Muscle layer of duodenum (tissue), 2 donors: ENCODE measurements at regions not wholly inside any gene's neighbourhood (a gene's known extent, or its start where the extent isn't known, plus 50 kb on each side); places are given as distances from the start of the nearest gene placed in this dataset.

Experiments used
- H3K27ac ChIP-seq: one replicate; pipeline ENCODE4 v1.7.0; 2013; ENCODE audit warnings: mild to moderate bottlenecking, low read length
- H3K27me3 ChIP-seq: one replicate; pipeline ENCODE4 v1.7.0; 2013; ENCODE audit warnings: low read depth, mild to moderate bottlenecking, control low read depth, low read length
- H3K36me3 ChIP-seq, 2 donors: one replicate each; pipeline ENCODE4 v1.7.0; 2013; ENCODE audit warnings: low read length in 2 of 2, control low read depth in 1 of 2, mild to moderate bottlenecking in 1 of 2; ENCODE audit not compliant: insufficient read depth in 2 of 2, control insufficient read depth in 1 of 2
- H3K4me1 ChIP-seq, 2 donors: one replicate each; pipeline ENCODE4 v1.7.0; 2013; ENCODE audit warnings: low read length in 2 of 2, mild to moderate bottlenecking in 2 of 2, control low read depth in 1 of 2, moderate library complexity in 1 of 2; ENCODE audit not compliant: insufficient read depth in 2 of 2, control insufficient read depth in 1 of 2
- H3K4me3 ChIP-seq, 2 donors: one replicate each; pipeline ENCODE4 v1.7.0; 2013; ENCODE audit warnings: low read length in 2 of 2, low read depth in 1 of 2, mild to moderate bottlenecking in 1 of 2
- H3K9me3 ChIP-seq, 2 donors: one replicate each; pipeline ENCODE4 v1.7.0; 2013; ENCODE audit warnings: low read length in 2 of 2, control low read depth in 1 of 2, mild to moderate bottlenecking in 1 of 2; ENCODE audit not compliant: control insufficient read depth in 1 of 2
- donor health status: healthy.

DNA sequence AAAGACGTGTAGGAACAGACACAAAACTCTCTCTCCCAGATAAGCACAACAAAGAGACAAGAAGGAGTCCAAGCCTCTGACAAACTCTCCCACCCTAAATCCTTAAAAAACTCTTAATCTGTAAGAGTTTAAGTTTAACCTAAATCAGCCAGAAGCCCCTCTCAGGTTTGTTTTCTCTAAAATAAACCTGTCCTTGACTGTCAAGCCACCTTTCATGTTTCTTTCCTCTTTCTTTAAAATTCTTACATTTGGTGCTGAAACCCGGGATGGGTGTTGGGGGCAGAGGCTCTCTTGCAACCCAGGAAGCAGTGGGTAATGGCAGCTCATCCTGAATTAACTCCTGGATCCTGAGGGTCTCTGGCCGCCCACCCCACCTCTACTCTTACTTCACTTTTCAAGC, 107.8 kb upstream of the TENT5D start:
- Histone ChIP-seq H3K9me3 (no peaks in the 10 kb centered on the region), H3K4me1 (no peaks in the 10 kb centered on the region), H3K27me3 (no peaks in the 10 kb centered on the region), H3K36me3 (no peaks in the 10 kb centered on the region), H3K27ac (no peak overlapping the region), H3K4me3 (no peak overlapping the region)

- H3K4me3 ChIP-seq: no peak overlapping the region
- H3K4me1 ChIP-seq: no peaks in the 10 kb centered on the region
- no peaks in the 10 kb centered on the region for H3K9me3 ChIP-seq
- H3K27ac ChIP-seq: no peak overlapping the region
- no peaks in the 10 kb centered on the region for H3K27me3 ChIP-seq
- H3K36me3 ChIP-seq: no peaks in the 10 kb centered on the region
These were observed 103.7 kb upstream of the TENT5D start for GRCh38 chrX:80316526-80316925.

GRCh38 chrX:80317646-80318045, 102.6 kb upstream of the TENT5D start:
- no peaks in the 10 kb centered on the region for H3K4me1 ChIP-seq
- H3K27ac ChIP-seq: no peak overlapping the region
- no peaks in the 10 kb centered on the region for H3K9me3 ChIP-seq
- no peaks in the 10 kb centered on the region for H3K27me3 ChIP-seq
- H3K4me3 ChIP-seq: no peak overlapping the region
- H3K36me3 ChIP-seq: no peaks in the 10 kb centered on the region

GRCh38 chrX:80331285-80331684, 89.0 kb upstream of the TENT5D start:
- Histone ChIP-seq H3K4me3 (no peak overlapping the region), H3K27ac (no peak overlapping the region), H3K4me1 (peaks cover 0 to 3% of the 10 kb centered on the region in 2 donors), H3K36me3 (no peaks in the 10 kb centered on the region), H3K9me3 (no peaks in the 10 kb centered on the region), H3K27me3 (no peaks in the 10 kb centered on the region)

- peaks cover 0 to 3% of the 10 kb centered on the region in 2 donors for H3K4me1 ChIP-seq
- no peaks in the 10 kb centered on the region for H3K36me3 ChIP-seq
- H3K9me3 ChIP-seq: no peaks in the 10 kb centered on the region
- peak overlapping the region; percentile 57 to 65 for H3K4me3 ChIP-seq
- no peaks in the 10 kb centered on the region for H3K27me3 ChIP-seq
- H3K27ac ChIP-seq: peak overlapping the region; percentile 39
These were observed 85.7 kb upstream of the TENT5D start for GRCh38 chrX:80334583-80334982.

DNA sequence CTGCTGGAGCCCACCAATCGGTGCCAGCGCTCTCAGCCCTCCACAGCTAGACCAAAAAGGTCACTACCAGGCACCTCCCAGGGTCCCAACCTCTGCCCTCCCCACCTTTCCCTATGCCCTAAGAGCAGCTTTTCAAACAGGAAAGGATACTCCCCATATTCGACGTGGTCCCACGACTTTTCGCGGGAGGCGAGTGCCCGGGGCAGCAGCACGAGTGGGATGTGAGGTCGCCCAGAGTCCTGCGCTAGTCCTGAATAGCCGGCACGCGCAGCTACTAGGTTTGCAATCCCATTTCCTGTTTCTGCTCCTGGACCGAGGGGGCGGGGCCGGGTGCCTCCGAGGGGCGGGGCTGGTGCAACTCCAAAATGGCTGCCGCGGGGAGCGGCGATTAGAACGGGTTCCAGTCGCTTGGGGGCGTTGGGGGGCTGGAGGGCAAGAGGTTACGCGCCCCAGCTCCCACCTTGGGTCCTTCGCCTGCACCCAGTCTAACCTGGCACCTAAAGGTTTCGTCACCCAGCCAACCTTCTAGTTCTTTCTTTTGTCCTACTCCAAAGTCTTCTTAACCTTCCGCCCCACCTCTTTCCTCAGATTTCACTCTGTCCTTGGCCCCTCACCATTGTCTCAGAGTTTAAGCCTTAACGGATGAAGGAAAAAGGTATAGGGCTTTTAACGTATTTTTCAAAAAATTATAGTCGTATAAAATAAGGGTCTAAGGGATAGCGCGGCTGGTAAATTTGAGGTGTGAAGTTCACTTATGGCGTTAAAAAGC, 85.0 kb upstream of the TENT5D start:
- Histone ChIP-seq H3K4me1 (peaks cover 0 to 3% of the 10 kb centered on the region in 2 donors), H3K27me3 (no peaks in the 10 kb centered on the region), H3K4me3 (peak overlapping the region; percentile 57 to 65), H3K9me3 (no peaks in the 10 kb centered on the region), H3K36me3 (no peaks in the 10 kb centered on the region), H3K27ac (peak overlapping the region; percentile 39)

- Histone ChIP-seq H3K9me3 (no peaks in the 10 kb centered on the region), H3K36me3 (no peaks in the 10 kb centered on the region), H3K4me1 (no peaks in the 10 kb centered on the region), H3K27me3 (no peaks in the 10 kb centered on the region), H3K27ac (no peak overlapping the region), H3K4me3 (no peak overlapping the region)
These were observed 65.2 kb upstream of the TENT5D start for GRCh38 chrX:80354966-80355465.
